ENCODE measurements at regions not wholly inside any gene's neighbourhood (a gene's known extent, or its start where the extent isn't known, plus 50 kb on each side); places are given as distances from the start of the nearest gene placed in this dataset.

DNA sequence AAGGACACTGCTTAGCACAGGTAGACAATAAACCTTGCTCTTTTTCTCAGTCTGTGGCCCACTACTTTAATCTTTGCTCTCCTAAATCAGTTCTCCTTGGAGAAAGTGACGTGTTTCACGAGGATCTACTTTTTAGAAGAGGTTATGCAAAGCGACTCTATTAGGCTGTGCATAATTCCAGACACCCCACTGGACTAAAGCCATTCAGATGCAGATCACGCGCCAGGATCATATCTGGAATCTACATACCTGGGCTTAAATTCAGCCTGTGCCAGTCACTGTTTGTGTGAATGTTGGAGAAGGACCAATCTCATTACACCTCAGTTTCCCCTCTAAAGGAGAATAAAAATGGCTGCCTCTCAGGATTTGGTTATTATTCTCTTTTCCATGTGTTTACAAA lies 413.0 kb upstream of the MYT1L start:
- H3K9me3 Mint-ChIP-seq = peaks cover 5% of the 10 kb centered on the region
- no peaks in the 10 kb centered on the region for H3K36me3 Mint-ChIP-seq
- no peak for DNase-seq (ENCODE audit: low spot score in 2 of 2, unreplicated experiment in 2 of 2)
- H3K4me3 Mint-ChIP-seq = no peak overlapping the region
- H3K27ac Mint-ChIP-seq = no peak overlapping the region
- H3K27me3 Mint-ChIP-seq (ENCODE audit: low read depth) = peaks cover 13% of the 10 kb centered on the region
- TF ChIP-seq, protein P1, sequence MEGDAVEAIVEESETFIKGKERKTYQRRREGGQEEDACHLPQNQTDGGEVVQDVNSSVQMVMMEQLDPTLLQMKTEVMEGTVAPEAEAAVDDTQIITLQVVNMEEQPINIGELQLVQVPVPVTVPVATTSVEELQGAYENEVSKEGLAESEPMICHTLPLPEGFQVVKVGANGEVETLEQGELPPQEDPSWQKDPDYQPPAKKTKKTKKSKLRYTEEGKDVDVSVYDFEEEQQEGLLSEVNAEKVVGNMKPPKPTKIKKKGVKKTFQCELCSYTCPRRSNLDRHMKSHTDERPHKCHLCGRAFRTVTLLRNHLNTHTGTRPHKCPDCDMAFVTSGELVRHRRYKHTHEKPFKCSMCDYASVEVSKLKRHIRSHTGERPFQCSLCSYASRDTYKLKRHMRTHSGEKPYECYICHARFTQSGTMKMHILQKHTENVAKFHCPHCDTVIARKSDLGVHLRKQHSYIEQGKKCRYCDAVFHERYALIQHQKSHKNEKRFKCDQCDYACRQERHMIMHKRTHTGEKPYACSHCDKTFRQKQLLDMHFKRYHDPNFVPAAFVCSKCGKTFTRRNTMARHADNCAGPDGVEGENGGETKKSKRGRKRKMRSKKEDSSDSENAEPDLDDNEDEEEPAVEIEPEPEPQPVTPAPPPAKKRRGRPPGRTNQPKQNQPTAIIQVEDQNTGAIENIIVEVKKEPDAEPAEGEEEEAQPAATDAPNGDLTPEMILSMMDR (IDR thresholded peaks at IDR 0.05; ENCODE audit: unreplicated experiment) = no peak
- H3K4me1 Mint-ChIP-seq = peaks cover 7% of the 10 kb centered on the region

DNA sequence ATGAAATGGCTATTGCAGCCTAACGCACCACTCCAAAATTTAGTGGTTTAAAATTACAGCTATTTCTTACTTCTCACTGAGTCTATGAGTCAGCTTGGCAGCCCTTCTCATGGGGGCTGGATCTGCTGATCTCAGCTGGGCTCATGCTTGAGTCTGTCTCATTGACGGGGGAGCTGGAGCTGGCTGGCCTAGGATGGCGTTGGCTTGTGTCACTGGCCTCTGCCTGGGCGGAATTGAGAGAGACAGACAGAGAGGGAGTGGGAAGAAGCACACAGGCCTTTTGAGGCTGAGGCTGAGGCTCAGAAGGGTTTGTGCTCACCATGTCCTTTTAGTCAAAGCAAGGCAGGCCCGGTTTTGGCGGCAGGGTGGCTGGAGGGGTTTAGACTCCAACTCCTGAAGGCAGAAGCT lies 412.1 kb upstream of the MYT1L start:
- Mint-ChIP-seq H3K4me1 (peaks cover 7% of the 10 kb centered on the region), H3K27me3 (ENCODE audit: low read depth) (peaks cover 13% of the 10 kb centered on the region), H3K27ac (peak overlapping the region; percentile 30), H3K4me3 (no peak overlapping the region), H3K9me3 (peaks cover 5% of the 10 kb centered on the region), H3K36me3 (no peaks in the 10 kb centered on the region)
- TF ChIP-seq, protein P1 (IDR thresholded peaks at IDR 0.05; ENCODE audit: unreplicated experiment) = no peak
- no peak for DNase-seq (ENCODE audit: low spot score in 2 of 2, unreplicated experiment in 2 of 2)

DNA sequence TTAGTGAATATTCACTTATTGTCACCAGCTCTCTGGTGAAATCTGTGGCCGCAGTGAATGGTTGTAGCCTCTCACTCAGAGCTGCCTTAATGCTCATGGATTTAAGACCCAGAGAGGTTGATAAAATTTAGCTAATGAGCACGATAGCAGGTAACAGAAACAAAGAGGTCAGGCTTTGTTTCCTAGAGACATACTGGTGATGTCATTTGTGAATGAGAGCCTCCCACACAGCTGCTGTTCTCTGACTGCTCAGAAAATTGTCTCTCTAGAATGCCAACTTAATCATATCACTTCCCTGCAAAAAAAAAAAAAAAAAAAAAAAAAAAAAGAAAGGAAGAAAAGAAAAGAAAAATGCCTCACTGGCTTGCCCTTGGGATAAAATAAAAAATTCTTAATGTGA lies 411.7 kb upstream of the MYT1L start:
- no peak for DNase-seq (ENCODE audit: low spot score in 2 of 2, unreplicated experiment in 2 of 2)
- no peak overlapping the region for H3K4me3 Mint-ChIP-seq
- H3K4me1 Mint-ChIP-seq = peaks cover 7% of the 10 kb centered on the region
- H3K36me3 Mint-ChIP-seq = no peaks in the 10 kb centered on the region
- H3K27me3 Mint-ChIP-seq (ENCODE audit: low read depth) = peaks cover 13% of the 10 kb centered on the region
- TF ChIP-seq, protein P1 (IDR thresholded peaks at IDR 0.05; ENCODE audit: unreplicated experiment) = no peak
- H3K9me3 Mint-ChIP-seq = peaks cover 5% of the 10 kb centered on the region
- no peak overlapping the region for H3K27ac Mint-ChIP-seq

DNA sequence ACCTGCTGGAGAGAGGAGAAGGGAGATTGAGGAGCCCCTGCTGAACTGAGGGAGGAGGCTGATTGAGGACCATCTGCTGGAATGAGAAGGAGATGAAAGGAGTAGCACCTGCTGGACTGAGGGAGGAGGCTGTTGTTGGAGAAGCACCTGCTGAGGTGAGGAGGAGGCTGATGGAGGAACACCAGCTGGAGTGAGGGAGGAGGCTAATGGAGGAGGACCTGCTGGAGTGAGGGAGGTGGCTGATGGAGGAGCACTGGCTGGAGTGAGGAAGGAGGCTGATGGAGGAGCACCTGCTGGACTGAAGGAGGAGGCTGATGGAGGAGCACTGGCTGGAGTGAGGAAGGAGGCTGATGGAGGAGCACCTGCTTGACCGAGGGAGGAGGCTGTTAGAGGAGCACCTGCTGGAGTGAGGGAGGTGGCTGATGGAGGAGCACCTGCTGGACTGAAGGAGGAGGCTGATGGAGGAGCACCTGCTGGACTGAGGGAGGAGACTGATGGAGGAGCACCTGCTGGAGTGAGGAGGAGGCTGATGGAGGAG lies 409.2 kb upstream of the MYT1L start:
- Mint-ChIP-seq H3K27ac (no peak overlapping the region), H3K36me3 (no peaks in the 10 kb centered on the region)

DNA sequence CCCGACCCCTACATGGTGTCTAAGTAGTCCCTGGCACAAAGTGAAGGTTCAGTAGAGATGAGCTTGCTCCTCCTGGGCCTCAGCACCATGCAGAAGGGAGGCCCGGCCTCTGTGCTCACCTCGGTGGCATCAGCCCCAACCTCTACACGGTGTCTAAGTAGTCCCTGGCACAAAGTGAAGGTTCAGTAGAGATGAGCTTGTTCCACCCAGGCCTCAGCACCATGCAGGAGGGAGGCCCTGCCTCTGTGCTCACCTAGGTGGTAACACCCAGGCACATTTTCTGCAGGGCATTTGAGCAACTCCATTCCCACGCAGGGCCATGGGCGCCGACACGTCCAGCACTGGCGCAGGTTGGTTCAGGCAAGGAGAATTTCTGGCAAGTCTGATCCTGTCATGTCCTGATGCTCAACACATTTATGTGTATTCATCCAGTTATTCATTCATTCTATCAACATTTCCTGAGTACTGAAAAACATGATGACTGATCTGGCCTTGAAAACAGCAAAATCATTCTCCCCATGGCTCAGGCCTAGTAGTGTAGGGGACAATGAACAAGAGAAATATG lies 408.2 kb upstream of the MYT1L start:
- peaks cover 7% of the 10 kb centered on the region for H3K4me1 Mint-ChIP-seq
- no peak overlapping the region for H3K4me3 Mint-ChIP-seq
- no peak for DNase-seq (ENCODE audit: low spot score in 2 of 2, unreplicated experiment in 2 of 2)
- peaks cover 25% of the 10 kb centered on the region for H3K27me3 Mint-ChIP-seq (ENCODE audit: low read depth)
- peaks cover 5% of the 10 kb centered on the region for H3K9me3 Mint-ChIP-seq
- no peaks in the 10 kb centered on the region for H3K36me3 Mint-ChIP-seq
- H3K27ac Mint-ChIP-seq = no peak overlapping the region
- TF ChIP-seq, protein P1 (IDR thresholded peaks at IDR 0.05; ENCODE audit: unreplicated experiment) = no peak

More for the DNA sequence above, 409.2 kb upstream of the MYT1L start:
- Mint-ChIP-seq H3K4me1 (peaks cover 7% of the 10 kb centered on the region), H3K9me3 (peaks cover 5% of the 10 kb centered on the region), H3K27me3 (ENCODE audit: low read depth) (peaks cover 18% of the 10 kb centered on the region), H3K4me3 (no peak overlapping the region)
- TF ChIP-seq, protein P1 (IDR thresholded peaks at IDR 0.05; ENCODE audit: unreplicated experiment) = no peak
- DNase-seq (ENCODE audit: low spot score in 2 of 2, unreplicated experiment in 2 of 2) = no peak

Measured in mesothelial cell of epicardium (in vitro differentiated cells).